Tibial nerve (tissue), 4 donors: ENCODE measurements at regions not wholly inside any gene's neighbourhood (a gene's known extent, or its start where the extent isn't known, plus 50 kb on each side); places are given as distances from the start of the nearest gene placed in this dataset.

Experiments used
- EP300 ChIP-seq, 2 donors: sonication (generic); formaldehyde crosslinking; IDR thresholded peaks; one replicate each; pipeline ENCODE4 v1.6.1; 2017; ENCODE audit warnings: antibody characterized with exemption in 2 of 2, mild to moderate bottlenecking in 1 of 2
- POLR2A ChIP-seq, 2 donors: fragments of 450-650 bp; IDR thresholded peaks; one replicate each; pipeline ENCODE4 v1.6.1; 2017; ENCODE audit warnings: antibody characterized with exemption in 2 of 2, mild to moderate bottlenecking in 2 of 2, moderate library complexity in 2 of 2
- TF ChIP-seq, protein P1 (sequence below), 5 experiments: fragments of 200-600 bp in 3 of 5; fragments of 450-650 bp in 2 of 5; sonication (generic) in 3 of 5; IDR thresholded peaks; one replicate each; pipeline ENCODE4 v1.5.1; 2016 to 2019; ENCODE audit warnings: antibody characterized with exemption in 5 of 5, mild to moderate bottlenecking in 3 of 5, moderate library complexity in 2 of 5

GRCh38 chr16:64486561-64486960 is 635.3 kb downstream of the CDH11 start:
- TF ChIP-seq, protein P1, sequence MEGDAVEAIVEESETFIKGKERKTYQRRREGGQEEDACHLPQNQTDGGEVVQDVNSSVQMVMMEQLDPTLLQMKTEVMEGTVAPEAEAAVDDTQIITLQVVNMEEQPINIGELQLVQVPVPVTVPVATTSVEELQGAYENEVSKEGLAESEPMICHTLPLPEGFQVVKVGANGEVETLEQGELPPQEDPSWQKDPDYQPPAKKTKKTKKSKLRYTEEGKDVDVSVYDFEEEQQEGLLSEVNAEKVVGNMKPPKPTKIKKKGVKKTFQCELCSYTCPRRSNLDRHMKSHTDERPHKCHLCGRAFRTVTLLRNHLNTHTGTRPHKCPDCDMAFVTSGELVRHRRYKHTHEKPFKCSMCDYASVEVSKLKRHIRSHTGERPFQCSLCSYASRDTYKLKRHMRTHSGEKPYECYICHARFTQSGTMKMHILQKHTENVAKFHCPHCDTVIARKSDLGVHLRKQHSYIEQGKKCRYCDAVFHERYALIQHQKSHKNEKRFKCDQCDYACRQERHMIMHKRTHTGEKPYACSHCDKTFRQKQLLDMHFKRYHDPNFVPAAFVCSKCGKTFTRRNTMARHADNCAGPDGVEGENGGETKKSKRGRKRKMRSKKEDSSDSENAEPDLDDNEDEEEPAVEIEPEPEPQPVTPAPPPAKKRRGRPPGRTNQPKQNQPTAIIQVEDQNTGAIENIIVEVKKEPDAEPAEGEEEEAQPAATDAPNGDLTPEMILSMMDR (IDR thresholded peaks at IDR 0.05), result no peak
- TF ChIP-seq EP300 (IDR thresholded peaks at IDR 0.05), result no peak
- TF ChIP-seq POLR2A (IDR thresholded peaks at IDR 0.05), result no peak
